Right lobe of liver (tissue), 6 donors: ENCODE measurements at regions not wholly inside any gene's neighbourhood (a gene's known extent, or its start where the extent isn't known, plus 50 kb on each side); places are given as distances from the start of the nearest gene placed in this dataset.

Experiments
- ATAC-seq, 4 donors: fragments of 200-7000 bp; cut with Tn5 transposase; one replicate each; pipeline ENCODE4 v1.9.1; 2020; ENCODE audit warnings: mild to moderate bottlenecking in 4 of 4, moderate library complexity in 4 of 4
- DNase-seq, 3 donors: peaks; one replicate each; pipeline ENCODE4 v3.0.0-alpha.2; 2020
- H3K27ac ChIP-seq, 3 donors: fragments of 200-600 bp; one replicate each; pipeline ENCODE4 v1.8.0; 2022
- H3K27me3 ChIP-seq, 2 donors: fragments of 200-600 bp; one replicate each; pipeline ENCODE4 v1.8.0; 2022
- H3K36me3 ChIP-seq, 4 donors: fragments of 200-600 bp; sonication (generic) in 1 of 4; one replicate each; pipeline versions ENCODE4 v1.5.1 to v1.8.0; 2017 to 2022; ENCODE audit warnings: control low read depth in 1 of 4
- H3K4me1 ChIP-seq, 4 donors: fragments of 200-600 bp; sonication (generic) in 1 of 4; one replicate each; pipeline versions ENCODE4 v1.5.1 to v1.8.0; 2017 to 2022; ENCODE audit warnings: control low read depth in 1 of 4
- H3K4me3 ChIP-seq, 3 donors: fragments of 200-600 bp; one replicate each; pipeline ENCODE4 v1.8.0; 2022
- H3K9me3 ChIP-seq, 4 donors: fragments of 200-600 bp; sonication (generic) in 1 of 4; one replicate each; pipeline versions ENCODE4 v1.5.1 to v1.8.0; 2017 to 2022; ENCODE audit warnings: control low read depth in 1 of 4
- CTCF ChIP-seq, 4 donors: fragments of 200-600 bp in 3 of 4; fragments of 450-650 bp in 1 of 4; IDR thresholded peaks; one replicate each; pipeline versions ENCODE4 v1.5.1 to v1.8.0; 2016 to 2022; ENCODE audit warnings: antibody characterized with exemption in 4 of 4, mild to moderate bottlenecking in 2 of 4
- POLR2A ChIP-seq: fragments of 450-650 bp; IDR thresholded peaks from one replicate; pipeline ENCODE4 v1.6.1; 2017; ENCODE audit warnings: antibody characterized with exemption, mild to moderate bottlenecking
- WGBS: methylation state at CpG from one replicate; pipeline ENCODE4 v1.1.6; 2018; ENCODE audit warnings: low coverage, low lambda C conversion rate; ENCODE audit not compliant: insufficient coverage; ENCODE audit errors: missing lambda C conversion rate; 5-methylcytosine and 5-hydroxymethylcytosine counted together
- intact Hi-C, 2 donors: fragments of 100-400 bp; cut with DNase I; formaldehyde crosslinking; loops; one replicate each; pipeline versions ENCODE4 v1.11.2 to v1.14.1; 2022
- donor health status: DM: no; HTN: yes; CAD: no.
- donor health status: DM: no; HTN: no; CAD: no.
- donor health status: DM: no; HTN: no; CAD: no.
- donor health status: DM: no; HTN: yes; CAD: no.
- donor health status: DM: no; HTN: yes; CAD: no.

GRCh38 chr3:74564560-74564959, 49.9 kb downstream of the CNTN3 start:
- no peak for DNase-seq
- Histone ChIP-seq H3K27ac (no peak overlapping the region), H3K4me1 (no peaks in the 10 kb centered on the region), H3K27me3 (no peaks in the 10 kb centered on the region), H3K9me3 (no peaks in the 10 kb centered on the region), H3K4me3 (no peak overlapping the region), H3K36me3 (no peaks in the 10 kb centered on the region)
- WGBS: 70% methylated on average over 3 of the region's 3 CpGs
- TF ChIP-seq POLR2A (no peak), CTCF (IDR thresholded peaks at IDR 0.05) (no peak)
- ATAC-seq: no peak
- intact Hi-C loops: no loop called here

- intact Hi-C loops: no loop called here
- Histone ChIP-seq H3K27ac (no peak overlapping the region), H3K36me3 (no peaks in the 10 kb centered on the region), H3K27me3 (no peaks in the 10 kb centered on the region), H3K9me3 (peaks cover 0 to 4% (median 0%) of the 10 kb centered on the region in 4 donors), H3K4me1 (no peaks in the 10 kb centered on the region), H3K4me3 (no peak overlapping the region)
- DNase-seq (no peak), ATAC-seq (no peak)
- TF ChIP-seq CTCF (IDR thresholded peaks at IDR 0.05) (no peak), POLR2A (no peak)
- 78% methylated on average over 8 of the region's 8 CpGs for WGBS
Measured at GRCh38 chr3:74562558-74563269, 51.7 kb downstream of the CNTN3 start.

GRCh38 chr3:74561881-74562280, 52.6 kb downstream of the CNTN3 start:
- no peak for TF ChIP-seq CTCF (IDR thresholded peaks at IDR 0.05)
- no peak for TF ChIP-seq POLR2A
- no peak for DNase-seq

GRCh38 chr3:74559261-74559660, 55.2 kb downstream of the CNTN3 start:
- no peaks in the 10 kb centered on the region for H3K36me3 ChIP-seq
- H3K27ac ChIP-seq: no peak overlapping the region
- TF ChIP-seq POLR2A (no peak), CTCF (IDR thresholded peaks at IDR 0.05) (no peak)
- intact Hi-C loops: no loop called here
- ATAC-seq (no peak), DNase-seq (no peak)
- H3K4me3 ChIP-seq: no peak overlapping the region
- WGBS: 63% methylated on average over 5 of the region's 5 CpGs
- H3K4me1 ChIP-seq: no peaks in the 10 kb centered on the region
- H3K9me3 ChIP-seq: peaks cover 0 to 6% (median 0%) of the 10 kb centered on the region in 4 donors
- H3K27me3 ChIP-seq: no peaks in the 10 kb centered on the region

More at GRCh38 chr3:74561881-74562280, 52.6 kb downstream of the CNTN3 start:
- WGBS: 69% methylated on average over 2 of the region's 2 CpGs
- intact Hi-C loops: no loop called here
- Histone ChIP-seq H3K27ac (no peak overlapping the region), H3K27me3 (no peaks in the 10 kb centered on the region), H3K36me3 (no peaks in the 10 kb centered on the region), H3K9me3 (peaks cover 0 to 6% (median 0%) of the 10 kb centered on the region in 4 donors), H3K4me3 (no peak overlapping the region), H3K4me1 (no peaks in the 10 kb centered on the region)
- no peak for ATAC-seq
